HG03095 (cell line): ENCODE measurements at regions not wholly inside any gene's neighbourhood (a gene's known extent, or its start where the extent isn't known, plus 50 kb on each side); places are given as distances from the start of the nearest gene placed in this dataset.

Experiments
- ATAC-seq: cut with Tn5 transposase; IDR thresholded peaks from one replicate; pipeline ENCODE4 v1.9.1; 2021; ENCODE audit warnings: moderate library complexity; ENCODE audit not compliant: unreplicated experiment

GRCh38 chr9:129321286-129322021 lies 143.4 kb upstream of the IER5L start:
- ATAC-seq, result no peak

DNA sequence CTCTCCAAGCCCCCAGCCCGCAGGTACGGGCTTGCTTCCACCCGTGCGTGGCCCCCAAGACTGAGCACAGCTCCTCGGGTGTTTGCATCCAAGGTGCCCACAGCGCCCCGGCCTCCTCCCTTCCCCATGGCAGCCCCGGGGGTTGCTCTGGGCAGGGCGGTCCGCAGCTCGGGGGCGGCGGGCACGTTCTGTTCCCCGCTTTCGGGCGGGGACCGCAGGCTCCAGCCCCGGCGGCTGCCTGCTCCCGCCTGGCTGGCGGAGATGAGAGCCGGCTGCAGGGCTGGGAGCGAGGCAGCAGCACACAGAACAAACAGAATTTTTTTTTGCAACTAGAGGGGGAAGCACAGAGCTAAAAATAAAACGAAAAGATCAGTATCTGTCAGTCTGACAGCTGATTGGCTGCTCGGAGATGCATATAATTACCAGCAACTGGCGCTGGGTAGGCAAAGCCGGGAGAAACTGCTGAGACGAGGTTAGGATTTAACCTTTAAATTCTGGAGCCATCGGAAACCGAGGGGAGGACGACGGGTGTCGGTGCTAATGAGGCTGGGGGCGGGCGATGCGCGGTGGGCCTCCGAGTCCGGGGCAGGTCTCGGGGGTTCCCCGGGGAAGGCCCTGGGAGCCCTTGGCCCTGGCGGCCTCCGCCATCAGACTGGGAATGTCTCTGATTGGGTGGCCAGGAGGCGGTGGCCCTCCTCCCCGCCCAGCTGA lies 142.7 kb upstream of the IER5L start:
- peak; percentile 65 for ATAC-seq

DNA sequence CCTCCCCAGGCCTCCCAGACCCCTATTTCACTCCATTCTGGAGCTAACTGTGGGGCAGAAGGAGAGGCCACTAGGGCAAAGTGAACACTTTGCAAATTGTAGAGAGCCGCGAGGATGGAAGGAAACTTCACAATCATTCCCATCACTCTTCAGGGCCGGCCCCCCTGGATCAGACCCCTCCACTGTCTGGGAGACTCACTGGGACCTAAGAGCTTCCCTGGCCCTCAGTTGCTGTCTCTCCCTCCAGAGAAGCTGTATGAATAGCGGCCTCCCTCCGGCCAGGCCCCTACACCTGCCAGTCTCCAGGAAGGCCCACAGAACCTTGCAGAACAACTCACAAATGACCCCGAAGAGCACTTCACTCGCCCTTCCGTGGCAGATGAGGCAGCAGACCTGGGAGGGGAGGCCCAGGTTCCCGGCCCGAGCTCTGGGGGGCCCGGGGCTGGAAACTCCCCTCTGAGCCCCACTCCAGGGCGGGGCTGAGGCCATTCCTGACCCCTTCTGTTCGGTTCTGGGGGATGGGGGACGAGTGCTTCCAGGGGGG lies 141.9 kb upstream of the IER5L start:
- ATAC-seq, result no peak

- no peak for ATAC-seq
Measured at GRCh38 chr9:129319076-129319937, 141.2 kb upstream of the IER5L start.

DNA sequence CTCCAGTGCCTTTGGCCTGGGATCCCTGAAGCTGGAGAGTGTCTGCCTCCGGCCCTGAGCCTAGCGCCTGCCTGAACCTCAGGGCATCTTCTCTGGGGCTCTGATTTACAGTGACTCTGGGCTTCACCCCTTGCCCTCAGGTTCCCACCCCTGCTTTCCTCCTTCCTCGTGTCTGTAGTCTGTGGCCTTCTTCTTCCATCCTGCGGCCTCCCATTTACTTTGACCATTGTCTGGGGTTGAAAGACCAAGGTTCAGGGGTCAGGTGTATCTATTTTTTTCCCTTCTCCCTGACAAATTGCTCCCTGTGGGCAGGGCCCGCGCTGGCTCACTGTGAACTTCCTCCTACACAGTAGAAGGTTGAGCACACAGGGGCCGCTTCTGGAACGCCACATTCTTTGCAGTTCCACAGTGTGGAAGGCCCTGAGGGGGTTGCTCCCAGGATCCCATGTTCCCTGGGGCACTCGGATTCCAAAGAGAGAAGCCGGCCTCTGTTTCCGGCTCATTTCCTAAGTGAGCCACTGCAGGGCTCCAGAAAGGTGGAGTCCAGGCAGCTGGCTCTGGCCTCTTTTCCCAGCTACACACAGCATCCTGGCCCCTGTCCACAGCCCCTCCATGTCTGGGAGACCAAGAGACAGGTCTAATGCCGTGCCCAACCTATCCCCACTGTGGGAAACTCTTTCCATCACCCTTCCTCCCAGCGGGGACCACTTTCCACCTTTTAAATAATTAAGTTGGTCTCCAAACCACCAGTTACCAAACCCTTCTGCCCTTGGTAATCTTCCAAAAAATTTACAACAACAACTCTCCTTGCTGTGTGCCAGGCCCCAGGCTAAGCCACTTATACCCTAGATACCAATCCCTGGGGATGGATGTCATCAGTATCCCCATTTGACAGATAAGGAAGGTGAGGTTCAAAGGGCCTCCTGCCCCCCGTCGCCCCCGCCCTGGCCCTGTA lies 140.3 kb upstream of the IER5L start:
- ATAC-seq, result no peak

GRCh38 chr9:129317179-129318011 lies 139.3 kb upstream of the IER5L start:
- ATAC-seq, result no peak

GRCh38 chr9:129316281-129317030 lies 138.4 kb upstream of the IER5L start:
- ATAC-seq, result no peak

- ATAC-seq, result no peak
Measured at GRCh38 chr9:129313331-129313955, 135.4 kb upstream of the IER5L start.

DNA sequence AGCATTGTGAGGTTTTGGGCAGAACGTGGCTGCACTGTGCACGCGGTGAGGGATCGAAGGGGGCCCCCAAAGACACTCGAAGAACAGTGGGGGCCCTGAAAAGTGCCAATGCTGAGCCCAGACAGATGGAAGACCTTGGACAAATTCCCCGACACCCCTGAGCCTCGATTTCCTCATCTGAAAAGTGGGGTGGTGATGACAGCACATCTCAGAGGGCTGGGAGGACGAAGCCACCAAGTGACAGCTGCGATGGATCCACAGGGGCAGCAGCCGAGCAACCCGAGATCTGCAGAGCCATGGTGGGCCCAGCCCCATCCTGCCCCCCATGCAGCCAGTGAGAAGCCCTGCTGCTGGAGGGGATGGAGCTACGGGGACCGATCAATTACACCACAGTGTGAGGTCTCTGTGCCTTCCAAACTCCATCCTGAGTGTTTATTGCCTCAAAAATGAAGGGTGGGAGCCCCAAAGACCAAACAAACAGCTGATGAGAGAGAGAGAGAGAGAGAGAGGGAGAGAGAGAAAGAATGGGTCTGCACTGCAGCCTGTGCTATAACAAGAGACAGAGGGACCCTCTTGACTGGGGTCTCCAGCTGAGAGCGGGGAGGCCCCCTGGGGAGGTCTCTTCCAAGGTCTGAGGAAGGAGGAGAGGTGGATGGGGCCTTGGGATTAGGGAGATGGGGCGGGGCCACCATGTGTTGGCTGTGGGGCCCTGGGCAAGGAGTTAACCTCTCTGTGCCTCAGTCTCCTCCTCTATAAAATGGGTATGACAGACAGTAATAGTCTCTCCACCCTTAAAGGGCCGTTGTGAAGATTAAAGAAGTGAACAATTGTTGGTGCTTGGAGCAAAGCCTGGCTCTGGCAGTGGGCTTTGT lies 134.4 kb upstream of the IER5L start:
- no peak for ATAC-seq

GRCh38 chr9:129311643-129312042 lies 133.6 kb upstream of the IER5L start:
- ATAC-seq, result no peak

DNA sequence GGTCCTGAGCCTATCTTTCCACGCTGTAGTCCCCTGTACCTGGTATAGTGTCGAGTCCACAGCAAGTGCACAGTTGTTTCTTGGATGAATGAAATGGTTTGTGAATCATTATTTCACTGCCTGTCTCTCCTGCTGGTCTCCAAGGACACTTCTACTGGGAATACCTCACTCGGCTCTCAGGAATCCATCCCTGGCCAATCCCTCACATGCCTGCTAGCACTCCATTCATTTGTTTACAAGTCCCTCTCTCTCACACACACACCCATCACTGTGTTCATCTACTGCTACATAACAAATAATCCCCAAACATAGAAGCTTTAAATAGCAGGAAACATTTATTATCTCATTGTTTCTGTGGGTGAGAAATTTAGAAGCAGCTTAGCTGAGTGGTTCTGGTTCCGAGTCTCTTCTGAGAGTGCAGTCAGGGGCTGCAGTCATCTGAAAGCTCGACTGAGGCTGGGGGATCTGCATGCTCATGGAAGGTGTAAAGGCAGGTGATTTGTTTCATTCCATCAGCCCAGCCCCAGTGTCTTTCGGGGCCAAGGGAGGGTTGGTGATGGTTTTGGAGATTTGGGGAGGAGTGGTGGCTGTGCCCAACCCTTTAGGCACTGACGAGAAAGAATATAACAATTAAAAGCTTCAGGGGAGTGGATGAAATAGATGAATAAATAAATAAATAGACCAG lies 132.7 kb upstream of the IER5L start:
- ATAC-seq, result no peak

DNA sequence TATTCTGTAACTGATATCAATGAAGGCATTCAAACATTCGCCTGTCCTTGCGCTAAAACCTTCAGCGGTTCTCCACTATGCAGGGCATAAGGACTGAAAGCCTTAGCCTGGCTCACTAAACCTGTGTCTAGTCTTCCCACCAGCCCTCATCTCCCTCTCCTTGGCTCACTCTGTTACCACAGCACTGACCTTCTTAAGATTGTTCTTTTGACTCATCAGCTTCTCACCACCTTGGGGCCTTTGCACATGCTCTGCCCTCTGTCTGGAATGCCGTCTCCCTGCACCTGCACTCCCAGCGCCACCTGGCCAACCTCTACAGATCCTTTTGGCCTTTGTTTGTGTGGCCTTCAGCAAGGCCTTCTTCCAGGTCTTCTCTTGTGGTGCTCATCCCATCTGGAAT lies 131.8 kb upstream of the IER5L start:
- no peak for ATAC-seq

DNA sequence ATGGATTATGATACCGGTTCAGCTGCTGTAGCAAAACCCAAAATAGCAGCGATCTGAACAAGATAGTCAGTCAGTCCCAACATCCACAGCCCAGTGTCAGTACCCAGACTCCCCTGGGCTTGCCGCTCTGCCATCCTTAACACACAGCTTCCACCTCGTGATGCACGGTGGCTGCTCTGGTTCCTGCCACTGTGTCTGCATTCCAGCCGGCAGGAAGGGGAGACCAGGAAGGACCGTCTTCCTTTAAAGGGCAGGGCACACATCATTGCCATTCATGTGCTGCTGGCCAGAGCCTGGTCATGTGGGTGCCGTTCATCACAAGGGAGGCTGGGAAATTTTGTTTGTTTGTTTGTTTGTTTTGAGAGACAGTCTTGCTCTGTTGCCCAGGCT lies 131.0 kb upstream of the IER5L start:
- no peak for ATAC-seq

GRCh38 chr9:129307227-129307970 lies 129.3 kb upstream of the IER5L start:
- no peak for ATAC-seq

- ATAC-seq, result no peak
Measured at GRCh38 chr9:129306318-129306973, 128.4 kb upstream of the IER5L start.
